H1 (cell line): ENCODE measurements at regions not wholly inside any gene's neighbourhood (a gene's known extent, or its start where the extent isn't known, plus 50 kb on each side); places are given as distances from the start of the nearest gene placed in this dataset.
A peak's percentile ranks its signal among the peaks of the same experiment; 100 is the strongest.

Experiments
- CTCF ChIA-PET: fragments of 300-600 bp; sonication (Branson Sonifier 250); formaldehyde crosslinking; loops from one replicate; lab custom pipeline; 2021; ENCODE audit not compliant: partially characterized antibody; lab: Charles Lee
- POLR2A ChIA-PET: fragments of 300-600 bp; sonication (Branson Sonifier 250); formaldehyde crosslinking; loops from one replicate; lab custom pipeline; 2021; ENCODE audit warnings: inconsistent platforms; ENCODE audit not compliant: partially characterized antibody; lab: Charles Lee
- DNase-seq, 2 experiments: peaks; one replicate each; pipeline versions ENCODE4 v3.0.0 to v3.0.0-alpha.2; 2010 to 2022; ENCODE audit warnings: low spot score in 2 of 2, low read depth in 1 of 2, mixed read lengths in 1 of 2
- FAIRE-seq: peaks from 2 replicates; lab custom pipeline; 2011; peaks lifted over from hg19 to GRCh38; lab: Jason Lieb, UNC
- H2AFZ ChIP-seq: 2 replicates; pipeline ENCODE4 v1.8.1; 2012; ENCODE audit warnings: low read length, inconsistent platforms
- H2AK5ac ChIP-seq: 2 replicates; pipeline ENCODE4 v1.6.1; 2013; ENCODE audit warnings: low read depth, low read length
- H2BK120ac ChIP-seq: replicated peaks from 2 replicates; pipeline ENCODE3; 2013; ENCODE audit warnings: low read depth, low read length, inconsistent platforms
- H2BK12ac ChIP-seq: 2 replicates; pipeline ENCODE4 v1.6.1; 2013; ENCODE audit warnings: low read depth, low read length
- H2BK15ac ChIP-seq: 2 replicates; pipeline ENCODE4 v1.6.1; 2013; ENCODE audit warnings: low read length
- H2BK20ac ChIP-seq: 2 replicates; pipeline ENCODE4 v1.6.1; 2013; ENCODE audit warnings: low read length
- H2BK5ac ChIP-seq: 2 replicates; pipeline ENCODE4 v1.6.1; 2013; ENCODE audit warnings: low read depth, low read length
- H3K14ac ChIP-seq: 2 replicates; pipeline ENCODE4 v1.6.1; 2013; ENCODE audit warnings: inconsistent platforms; ENCODE audit not compliant: insufficient read length
- H3K18ac ChIP-seq: 2 replicates; pipeline ENCODE4 v1.6.1; 2013; ENCODE audit warnings: low read length; ENCODE audit errors: extremely low read depth
- H3K23ac ChIP-seq: 2 replicates; pipeline ENCODE4 v1.6.1; 2013; ENCODE audit warnings: inconsistent platforms; ENCODE audit not compliant: insufficient read length
- H3K23me2 ChIP-seq: 2 replicates; pipeline ENCODE4 v1.6.1; 2013; ENCODE audit warnings: low read depth, low read length
- H3K27ac ChIP-seq: 2 replicates; pipeline ENCODE4 v1.6.1; 2011; ENCODE audit warnings: low read depth, low read length, inconsistent platforms
- H3K27me3 ChIP-seq, 4 experiments: replicated peaks in 1 of 4; 1 replicate in 1 of 4; 2 replicates in 3 of 4; pipeline versions ENCODE4 v1.6.1 to v1.8.1; 2011 to 2013; ENCODE audit warnings: low read length in 3 of 4, mild to moderate bottlenecking in 3 of 4, inconsistent platforms in 2 of 4, mixed read lengths in 2 of 4, moderate library complexity in 1 of 4; ENCODE audit not compliant: control insufficient read depth in 3 of 4, insufficient read depth in 3 of 4; ENCODE audit errors: extremely low read depth in 1 of 4
- H3K36me3 ChIP-seq, 4 experiments: 2 replicates each; pipeline versions ENCODE4 v1.6.1 to v1.8.1; 2011 to 2013; ENCODE audit warnings: mild to moderate bottlenecking in 4 of 4, low read length in 3 of 4, moderate library complexity in 2 of 4, control low read depth in 1 of 4, inconsistent platforms in 1 of 4; ENCODE audit not compliant: insufficient read depth in 4 of 4, control insufficient read depth in 2 of 4
- H3K4ac ChIP-seq: replicated peaks from 2 replicates; pipeline ENCODE3; 2013; ENCODE audit warnings: low read length, low read depth, mixed read lengths, inconsistent platforms; ENCODE audit not compliant: insufficient read length
- H3K4me1 ChIP-seq, 4 experiments: replicated peaks in 1 of 4; 1 replicate in 1 of 4; 2 replicates in 3 of 4; pipeline versions ENCODE4 v1.6.1 to v1.8.1; 2011 to 2013; ENCODE audit warnings: low read length in 3 of 4, inconsistent platforms in 2 of 4, mixed read lengths in 1 of 4; ENCODE audit not compliant: insufficient read depth in 4 of 4, control insufficient read depth in 3 of 4
- H3K4me2 ChIP-seq, 2 experiments: 2 replicates each; pipeline versions ENCODE4 v1.6.1 to v1.8.1; 2011 to 2013; ENCODE audit warnings: low read depth in 2 of 2, low read length in 2 of 2, control low read depth in 1 of 2, inconsistent platforms in 1 of 2, mild to moderate bottlenecking in 1 of 2; ENCODE audit not compliant: insufficient read depth in 1 of 2
- H3K4me3 ChIP-seq, 4 experiments: fragments of 200-600, 300-600 bp in 1 of 4; sonication (generic), shearing (Covaris generic), sonication (Bioruptor Twin) in 1 of 4; 2 replicates each; pipeline versions ENCODE4 v1.5.1 to v1.8.1; 2011 to 2016; ENCODE audit warnings: low read length in 4 of 4, low read depth in 3 of 4, control low read depth in 2 of 4, inconsistent platforms in 2 of 4, mild to moderate bottlenecking in 2 of 4, mixed read lengths in 1 of 4, moderate library complexity in 1 of 4; ENCODE audit not compliant: insufficient read depth in 2 of 4; ENCODE audit errors: extremely low read depth in 1 of 4
- H3K56ac ChIP-seq: replicated peaks from 2 replicates; pipeline ENCODE3; 2013; ENCODE audit warnings: low read depth, mild to moderate bottlenecking, mixed read lengths, low read length, inconsistent platforms; ENCODE audit not compliant: insufficient read length
- H3K79me1 ChIP-seq: 2 replicates; pipeline ENCODE4 v1.6.1; 2013; ENCODE audit warnings: low read depth, low read length, control low read depth
- H3K79me2 ChIP-seq, 2 experiments: 2 replicates each; pipeline versions ENCODE4 v1.6.1 to v1.8.1; 2012 to 2013; ENCODE audit warnings: low read length in 2 of 2, mild to moderate bottlenecking in 2 of 2, inconsistent platforms in 1 of 2; ENCODE audit not compliant: insufficient read depth in 2 of 2, control insufficient read depth in 1 of 2
- H3K9ac ChIP-seq, 4 experiments: replicated peaks in 1 of 4; 1 replicate in 1 of 4; 2 replicates in 3 of 4; pipeline versions ENCODE4 v1.6.1 to v1.8.1; 2011 to 2013; ENCODE audit warnings: low read depth in 3 of 4, low read length in 3 of 4, control low read depth in 2 of 4, mild to moderate bottlenecking in 2 of 4, moderate library complexity in 2 of 4, inconsistent platforms in 1 of 4; ENCODE audit errors: extremely low read depth in 1 of 4
- H3K9me3 ChIP-seq, 2 experiments: 2 replicates each; pipeline versions ENCODE4 v1.6.1 to v1.8.1; 2012 to 2013; ENCODE audit warnings: mild to moderate bottlenecking in 2 of 2, moderate library complexity in 2 of 2, control low read depth in 1 of 2, inconsistent platforms in 1 of 2, low read depth in 1 of 2, low read length in 1 of 2, mixed read lengths in 1 of 2; ENCODE audit not compliant: insufficient read depth in 2 of 2
- H4K20me1 ChIP-seq, 2 experiments: replicated peaks in 1 of 2; 2 replicates each; pipeline versions ENCODE3 to v1.8.1; 2011 to 2013; ENCODE audit warnings: inconsistent platforms in 2 of 2, low read length in 2 of 2, mild to moderate bottlenecking in 1 of 2; ENCODE audit not compliant: insufficient read depth in 2 of 2, control insufficient read depth in 1 of 2
- H4K5ac ChIP-seq: 2 replicates; pipeline ENCODE4 v1.6.1; 2013; ENCODE audit warnings: low read length, low read depth, mixed read lengths, inconsistent platforms; ENCODE audit not compliant: insufficient read length
- H4K8ac ChIP-seq: 2 replicates; pipeline ENCODE4 v1.8.0; 2013; ENCODE audit warnings: mild to moderate bottlenecking, moderate library complexity, low read length, inconsistent platforms; ENCODE audit not compliant: insufficient read depth; ENCODE audit errors: extremely low read depth
- H4K91ac ChIP-seq: replicated peaks from 2 replicates; pipeline ENCODE3; 2013; ENCODE audit warnings: low read length, mixed read lengths, inconsistent platforms; ENCODE audit not compliant: insufficient read length
- BCL11A ChIP-seq, 2 experiments: IDR thresholded peaks; one replicate each; pipeline ENCODE4 v1.6.1; 2011; ENCODE audit warnings: low read depth in 2 of 2, low read length in 2 of 2, mild to moderate bottlenecking in 2 of 2
- EZH2 ChIP-seq: fragments of 200-600 bp; sonication (generic); IDR thresholded peaks from 2 replicates; pipeline ENCODE4 v1.7.1; 2012; ENCODE audit warnings: low read depth, mild to moderate bottlenecking, moderate library complexity, low read length, inconsistent platforms; ENCODE audit not compliant: severe bottlenecking
- PHF8 ChIP-seq: fragments of 200-600 bp; sonication (generic); conservative IDR thresholded peaks from 2 replicates; pipeline ENCODE4 v1.7.1; 2012; ENCODE audit warnings: low read depth, mild to moderate bottlenecking, inconsistent platforms, low read length, moderate library complexity
- POU5F1 ChIP-seq: IDR thresholded peaks from 2 replicates; pipeline ENCODE4 v1.6.1; 2011; ENCODE audit warnings: low read depth, mild to moderate bottlenecking, low read length, moderate library complexity
- RAD21 ChIP-seq, 2 experiments: IDR thresholded peaks in 1 of 2; conservative IDR thresholded peaks in 1 of 2; 2 replicates each; pipeline ENCODE4 v1.6.1; 2011; ENCODE audit warnings: low read depth in 2 of 2, low read length in 2 of 2, improper control_type of control experiment in 1 of 2, inconsistent platforms in 1 of 2, mild to moderate bottlenecking in 1 of 2, moderate library complexity in 1 of 2
- SIN3A ChIP-seq, 2 experiments: IDR thresholded peaks in 1 of 2; conservative IDR thresholded peaks in 1 of 2; 2 replicates each; pipeline ENCODE4 v1.6.1; 2011 to 2012; ENCODE audit warnings: low read length in 2 of 2, improper control_type of control experiment in 1 of 2, low read depth in 1 of 2, mild to moderate bottlenecking in 1 of 2
- SIRT6 ChIP-seq: IDR thresholded peaks from one replicate; pipeline ENCODE4 v1.7.1; 2012; ENCODE audit warnings: low read length, inconsistent platforms
- WGBS, 2 experiments: shearing (Covaris generic) in 1 of 2; methylation state at CpG; one replicate each; pipeline versions ENCODE4 v1.1.6 to v1.1.7; 2013 to 2015; ENCODE audit warnings: low lambda C conversion rate in 2 of 2, mixed read lengths in 2 of 2, inconsistent platforms in 1 of 2, low coverage in 1 of 2, missing lambda C conversion rate in 1 of 2; ENCODE audit not compliant: insufficient replicate concordance in 2 of 2, insufficient coverage in 1 of 2, insufficient read length in 1 of 2; ENCODE audit errors: extremely low coverage in 1 of 2, missing lambda C conversion rate in 1 of 2; 5-methylcytosine and 5-hydroxymethylcytosine counted together
- TF ChIP-seq, protein P1 (sequence below): IDR thresholded peaks from 2 replicates; pipeline ENCODE4 v1.6.1; 2011; ENCODE audit warnings: low read length, improper control_type of control experiment
- TF ChIP-seq, protein P2 (sequence below): IDR thresholded peaks from 2 replicates; pipeline ENCODE4 v1.6.1; 2012; ENCODE audit warnings: inconsistent platforms

DNA sequence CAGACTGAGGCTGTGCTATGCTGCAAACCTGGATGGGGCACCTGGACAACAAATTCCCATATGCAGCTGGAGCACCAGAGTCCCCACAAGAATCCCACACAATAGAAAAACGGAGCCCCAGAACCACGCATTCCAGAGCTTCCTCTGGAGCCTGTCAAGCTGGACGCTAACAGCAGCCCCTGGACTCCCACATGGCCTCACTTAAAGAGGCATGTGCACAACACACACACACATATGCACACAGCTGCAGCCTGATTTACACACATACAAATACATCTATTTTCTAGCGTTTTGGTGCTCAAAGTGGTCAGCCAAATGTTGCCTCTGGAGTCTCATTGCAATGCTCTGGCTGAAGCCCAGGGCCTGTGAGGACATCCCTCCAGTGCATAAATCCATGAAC lies 632.7 kb upstream of the ID2 start:
- Histone ChIP-seq H3K9me3 (no peaks in the 10 kb centered on the region), H3K27me3 (no peaks in the 10 kb centered on the region), H2AK5ac (0 out of 2 replicates have a peak overlapping the region, but pooled peaks have one; percentile 28), H4K20me1 (no peaks in the 10 kb centered on the region), H3K27ac (no peak overlapping the region), H4K91ac (no peak overlapping the region), H2BK20ac (no peak overlapping the region), H2BK15ac (no peak overlapping the region), H3K79me2 (no peaks in the 10 kb centered on the region), H2BK12ac (0 out of 2 replicates have a peak overlapping the region, but pooled peaks have one; percentile 5), H3K23me2 (no peaks in the 10 kb centered on the region), H2BK120ac (no peak overlapping the region), H3K4ac (no peak overlapping the region), H3K18ac (no peak overlapping the region), H3K9ac (no peak overlapping the region), H2BK5ac (no peak overlapping the region), H3K4me1 (no peaks in the 10 kb centered on the region), H3K4me2 (no peak overlapping the region), H3K23ac (no peak overlapping the region), H3K36me3 (no peaks in the 10 kb centered on the region), H4K5ac (no peak overlapping the region), H4K8ac (no peak overlapping the region), H3K56ac (no peak overlapping the region), H3K14ac (no peak overlapping the region), H3K4me3 (no peak overlapping the region), H3K79me1 (no peaks in the 10 kb centered on the region), H2AFZ (no peak overlapping the region)
- ChIA-PET POLR2A (no interaction called here), CTCF (interaction anchor here (0.6 to 1.6 kb wide), 3 partner anchors 299 to 622 kb away, joined by 3 to 4 read pairs (median 4); no protein-coding TSS in a partner anchor)
- WGBS, 2 experiments: 90% methylated on average over 4 of the region's 4 CpGs; no CpG with 5 or more reads in 1 of the 2 experiments
- FAIRE-seq: no peak
- no peak for DNase-seq
- TF ChIP-seq PHF8: no peak
- no peak for TF ChIP-seq SIRT6
- TF ChIP-seq SIN3A (conservative IDR thresholded peaks at IDR 0.05 in 1 of 2, IDR thresholded peaks at IDR 0.05 in 1 of 2; ENCODE audit: low read depth in 1 of 2, low read length in 2 of 2): no peak
- no peak for TF ChIP-seq BCL11A (IDR thresholded peaks at IDR 0.05; ENCODE audit: low read depth in 2 of 2, low read length in 2 of 2)
- TF ChIP-seq, protein P1, sequence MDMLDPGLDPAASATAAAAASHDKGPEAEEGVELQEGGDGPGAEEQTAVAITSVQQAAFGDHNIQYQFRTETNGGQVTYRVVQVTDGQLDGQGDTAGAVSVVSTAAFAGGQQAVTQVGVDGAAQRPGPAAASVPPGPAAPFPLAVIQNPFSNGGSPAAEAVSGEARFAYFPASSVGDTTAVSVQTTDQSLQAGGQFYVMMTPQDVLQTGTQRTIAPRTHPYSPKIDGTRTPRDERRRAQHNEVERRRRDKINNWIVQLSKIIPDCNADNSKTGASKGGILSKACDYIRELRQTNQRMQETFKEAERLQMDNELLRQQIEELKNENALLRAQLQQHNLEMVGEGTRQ: no peak
- TF ChIP-seq, protein P2, sequence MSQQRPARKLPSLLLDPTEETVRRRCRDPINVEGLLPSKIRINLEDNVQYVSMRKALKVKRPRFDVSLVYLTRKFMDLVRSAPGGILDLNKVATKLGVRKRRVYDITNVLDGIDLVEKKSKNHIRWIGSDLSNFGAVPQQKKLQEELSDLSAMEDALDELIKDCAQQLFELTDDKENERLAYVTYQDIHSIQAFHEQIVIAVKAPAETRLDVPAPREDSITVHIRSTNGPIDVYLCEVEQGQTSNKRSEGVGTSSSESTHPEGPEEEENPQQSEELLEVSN: no peak
- TF ChIP-seq POU5F1: no peak
- no peak for TF ChIP-seq EZH2
- no peak for TF ChIP-seq RAD21 (IDR thresholded peaks at IDR 0.05 in 1 of 2, conservative IDR thresholded peaks at IDR 0.05 in 1 of 2; ENCODE audit: low read depth in 2 of 2, low read length in 2 of 2)
